Mesothelial cell of epicardium (in vitro differentiated cells): ENCODE measurements at regions not wholly inside any gene's neighbourhood (a gene's known extent, or its start where the extent isn't known, plus 50 kb on each side); places are given as distances from the start of the nearest gene placed in this dataset.
A peak's percentile ranks its signal among the peaks of the same experiment; 100 is the strongest.

Experiments used
- DNase-seq, 2 experiments: peaks; one replicate each; pipeline ENCODE4 v3.0.0; 2021; ENCODE audit warnings: low spot score in 2 of 2; ENCODE audit not compliant: unreplicated experiment in 2 of 2
- H3K27ac Mint-ChIP-seq: 2 replicates; pipeline ENCODE4 v1.8.0; 2021; ENCODE audit warnings: mixed read lengths
- H3K27me3 Mint-ChIP-seq: 2 replicates; pipeline ENCODE4 v1.8.0; 2021; ENCODE audit warnings: low read depth, mixed read lengths
- H3K36me3 Mint-ChIP-seq: 2 replicates; pipeline ENCODE4 v1.8.0; 2021; ENCODE audit warnings: mixed read lengths
- H3K4me1 Mint-ChIP-seq: 2 replicates; pipeline ENCODE4 v1.8.0; 2021; ENCODE audit warnings: mixed read lengths
- H3K4me3 Mint-ChIP-seq: 2 replicates; pipeline ENCODE4 v1.8.0; 2021; ENCODE audit warnings: mild to moderate bottlenecking, moderate library complexity, mixed read lengths
- H3K9me3 Mint-ChIP-seq: 2 replicates; pipeline ENCODE4 v1.8.0; 2021; ENCODE audit warnings: mixed read lengths
- TF ChIP-seq, protein P1 (sequence below): fragments of 200-600 bp; sonication (generic); IDR thresholded peaks from one replicate; pipeline ENCODE4 v1.5.0; 2021; ENCODE audit warnings: antibody characterized with exemption; ENCODE audit not compliant: unreplicated experiment

DNA sequence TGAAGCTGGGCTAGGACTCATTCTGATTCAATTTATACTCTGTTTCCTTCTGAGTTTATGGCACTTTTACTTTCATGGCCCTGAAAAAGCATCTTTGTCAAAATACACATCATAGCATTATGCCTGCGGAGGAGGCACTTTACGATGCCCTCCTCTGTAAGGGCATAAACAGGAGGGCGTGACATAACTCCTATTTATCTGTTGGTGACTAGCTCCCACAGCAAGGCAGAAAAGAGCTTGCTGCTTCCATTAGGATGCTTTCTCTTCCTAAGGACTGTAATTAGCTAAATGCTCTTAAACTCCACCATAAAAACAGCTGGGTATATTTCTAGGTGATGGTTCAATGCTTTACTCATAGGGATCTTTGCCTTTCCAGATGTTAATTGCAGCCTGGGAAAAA lies 315.2 kb upstream of the GHITM start:
- Mint-ChIP-seq H3K36me3 (no peaks in the 10 kb centered on the region), H3K27ac (no peak overlapping the region), H3K4me3 (no peak overlapping the region), H3K27me3 (no peaks in the 10 kb centered on the region), H3K4me1 (no peaks in the 10 kb centered on the region), H3K9me3 (peaks cover 23% of the 10 kb centered on the region)
- DNase-seq: no peak
- TF ChIP-seq, protein P1, sequence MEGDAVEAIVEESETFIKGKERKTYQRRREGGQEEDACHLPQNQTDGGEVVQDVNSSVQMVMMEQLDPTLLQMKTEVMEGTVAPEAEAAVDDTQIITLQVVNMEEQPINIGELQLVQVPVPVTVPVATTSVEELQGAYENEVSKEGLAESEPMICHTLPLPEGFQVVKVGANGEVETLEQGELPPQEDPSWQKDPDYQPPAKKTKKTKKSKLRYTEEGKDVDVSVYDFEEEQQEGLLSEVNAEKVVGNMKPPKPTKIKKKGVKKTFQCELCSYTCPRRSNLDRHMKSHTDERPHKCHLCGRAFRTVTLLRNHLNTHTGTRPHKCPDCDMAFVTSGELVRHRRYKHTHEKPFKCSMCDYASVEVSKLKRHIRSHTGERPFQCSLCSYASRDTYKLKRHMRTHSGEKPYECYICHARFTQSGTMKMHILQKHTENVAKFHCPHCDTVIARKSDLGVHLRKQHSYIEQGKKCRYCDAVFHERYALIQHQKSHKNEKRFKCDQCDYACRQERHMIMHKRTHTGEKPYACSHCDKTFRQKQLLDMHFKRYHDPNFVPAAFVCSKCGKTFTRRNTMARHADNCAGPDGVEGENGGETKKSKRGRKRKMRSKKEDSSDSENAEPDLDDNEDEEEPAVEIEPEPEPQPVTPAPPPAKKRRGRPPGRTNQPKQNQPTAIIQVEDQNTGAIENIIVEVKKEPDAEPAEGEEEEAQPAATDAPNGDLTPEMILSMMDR: no peak

DNA sequence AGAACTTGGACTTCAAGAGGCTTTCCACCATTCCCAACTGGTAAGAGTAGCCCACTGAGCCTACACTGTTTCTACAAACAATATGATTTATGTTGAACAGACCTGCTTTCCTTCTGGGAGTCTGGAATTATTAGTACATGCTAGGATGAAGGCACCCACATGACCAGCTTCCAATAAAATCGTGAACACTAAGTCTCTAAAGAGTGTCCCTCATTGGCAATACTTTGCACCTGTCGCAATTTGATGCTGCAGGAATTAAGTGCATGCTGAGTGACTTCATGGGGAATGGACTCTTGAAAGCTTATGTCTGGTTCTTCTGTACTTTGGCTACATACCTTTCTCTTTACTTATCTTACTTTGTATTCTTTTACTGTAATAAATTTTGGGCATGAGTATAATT lies 305.2 kb upstream of the GHITM start:
- H3K9me3 Mint-ChIP-seq: peaks cover 16% of the 10 kb centered on the region
- H3K4me3 Mint-ChIP-seq: no peak overlapping the region
- H3K36me3 Mint-ChIP-seq: peaks cover 5% of the 10 kb centered on the region
- no peak overlapping the region for H3K27ac Mint-ChIP-seq
- peaks cover 12% of the 10 kb centered on the region for H3K4me1 Mint-ChIP-seq
- TF ChIP-seq, protein P1: no peak
- DNase-seq: no peak
- no peaks in the 10 kb centered on the region for H3K27me3 Mint-ChIP-seq

DNA sequence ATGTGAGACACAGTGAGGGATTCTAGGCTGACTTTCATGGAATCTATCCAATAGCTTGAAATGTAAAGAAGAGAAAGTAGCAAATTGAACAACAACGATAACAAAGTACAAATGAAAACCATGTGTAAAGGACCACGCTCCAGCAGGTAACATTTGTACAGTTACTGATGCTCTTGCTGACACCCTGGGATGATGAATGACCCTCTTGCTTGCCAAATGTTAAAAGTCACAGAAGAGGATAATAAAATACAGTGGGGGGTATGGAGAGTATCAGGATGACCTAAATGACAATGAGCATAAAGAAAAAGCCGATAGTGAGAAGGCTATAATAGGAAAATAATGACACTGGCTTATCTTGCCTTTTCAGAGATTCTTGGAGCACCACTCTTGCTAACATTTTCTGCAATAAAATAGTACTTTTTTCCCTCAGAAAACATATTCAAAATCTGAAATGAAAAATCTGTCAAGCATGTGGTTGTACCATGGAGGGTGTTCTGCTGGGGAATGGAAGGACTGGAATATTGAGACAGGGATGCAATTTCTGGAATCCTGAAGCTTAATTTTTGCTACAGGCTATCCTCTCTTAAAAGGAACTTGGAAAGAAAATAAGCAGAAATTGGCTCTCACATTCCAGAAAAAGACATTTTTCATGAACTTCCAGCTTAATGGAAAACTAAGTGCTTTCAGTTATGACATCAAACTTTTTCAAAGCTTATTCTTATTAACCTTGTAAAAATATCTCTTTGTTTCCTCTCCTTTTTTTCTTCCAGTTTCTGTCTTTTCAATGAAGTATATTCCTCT lies 303.2 kb upstream of the GHITM start:
- Mint-ChIP-seq H3K27ac (peak overlapping the region; percentile 69), H3K4me3 (no peak overlapping the region), H3K36me3 (no peaks in the 10 kb centered on the region), H3K9me3 (peaks cover 4% of the 10 kb centered on the region), H3K27me3 (no peaks in the 10 kb centered on the region), H3K4me1 (peaks cover 12% of the 10 kb centered on the region)
- TF ChIP-seq, protein P1: no peak
- no peak for DNase-seq

DNA sequence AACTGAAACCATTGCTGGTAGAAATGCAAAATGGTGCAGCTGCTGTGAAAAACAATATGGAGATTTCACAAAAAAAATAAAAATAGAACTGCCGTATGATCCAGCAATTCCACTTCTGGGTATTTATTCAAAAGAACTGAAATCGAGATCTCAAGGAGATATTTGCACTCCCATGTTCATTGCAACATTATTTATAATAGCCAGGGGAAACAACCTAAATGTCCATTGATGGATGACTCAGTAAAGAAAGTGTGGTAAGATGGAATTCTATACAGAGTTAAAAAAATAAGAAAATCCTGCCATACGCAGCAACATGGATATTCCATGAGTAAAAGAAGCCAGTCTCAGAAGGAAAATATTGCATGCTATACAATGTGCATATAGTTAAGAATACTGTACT lies 290.6 kb upstream of the GHITM start:
- Mint-ChIP-seq H3K27ac (no peak overlapping the region), H3K4me1 (peaks cover 32% of the 10 kb centered on the region), H3K27me3 (no peaks in the 10 kb centered on the region), H3K4me3 (no peak overlapping the region), H3K36me3 (peaks cover 3% of the 10 kb centered on the region), H3K9me3 (peaks cover 16% of the 10 kb centered on the region)
- TF ChIP-seq, protein P1: no peak
- no peak for DNase-seq

DNA sequence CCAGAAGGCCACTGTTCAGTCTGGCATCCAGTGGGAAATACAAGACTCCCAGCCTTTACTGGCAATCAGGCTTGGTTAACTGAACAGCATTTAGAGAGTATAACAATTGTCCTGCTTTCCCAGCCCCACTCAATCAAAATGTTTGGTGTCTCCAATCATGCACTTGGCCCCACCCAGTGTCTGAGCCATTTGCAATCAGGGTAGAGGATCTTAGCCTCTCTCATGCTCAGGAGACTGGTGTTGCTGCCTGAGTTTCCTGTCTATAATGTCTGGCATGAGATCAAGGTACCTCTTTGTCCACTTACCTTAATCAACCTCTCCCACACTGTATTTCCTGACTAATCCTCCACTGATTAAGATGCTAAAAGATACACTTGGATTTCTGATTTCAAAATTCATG lies 290.2 kb upstream of the GHITM start:
- Mint-ChIP-seq H3K27me3 (no peaks in the 10 kb centered on the region), H3K9me3 (peaks cover 18% of the 10 kb centered on the region), H3K4me3 (no peak overlapping the region), H3K27ac (no peak overlapping the region), H3K4me1 (peaks cover 32% of the 10 kb centered on the region), H3K36me3 (peaks cover 3% of the 10 kb centered on the region)
- TF ChIP-seq, protein P1: no peak
- no peak for DNase-seq
